GM04503 (cell line): ENCODE measurements at regions not wholly inside any gene's neighbourhood (a gene's known extent, or its start where the extent isn't known, plus 50 kb on each side); places are given as distances from the start of the nearest gene placed in this dataset.

Experiments used
- DNase-seq: peaks from one replicate; pipeline ENCODE4 v3.0.0-alpha.2; 2012; ENCODE audit warnings: low read depth

- DNase-seq = no peak
Measured at GRCh38 chr1:80987824-80988223, 812.9 kb upstream of the ADGRL2 start.

- no peak for DNase-seq
Measured at GRCh38 chr1:80987106-80987505, 813.6 kb upstream of the ADGRL2 start.

DNA sequence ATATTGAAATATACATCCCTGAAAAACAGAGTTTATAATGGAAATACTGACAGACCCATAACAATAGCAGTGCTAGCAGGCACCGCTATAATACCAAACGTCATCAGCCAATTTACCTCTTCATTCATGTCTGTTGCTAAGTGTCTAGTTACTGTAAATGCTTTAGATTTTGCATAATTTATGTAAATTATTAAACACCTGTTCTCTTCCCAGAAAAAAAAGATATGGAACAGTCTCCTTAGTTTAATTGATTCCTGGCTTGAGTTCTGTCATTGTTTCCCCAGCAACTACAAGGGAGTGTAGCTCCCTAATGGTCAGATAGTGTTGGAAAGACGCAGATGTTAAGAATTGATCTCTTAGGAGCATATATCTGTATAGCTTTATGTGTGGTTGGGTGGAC, 817.9 kb upstream of the ADGRL2 start:
- no peak for DNase-seq

DNA sequence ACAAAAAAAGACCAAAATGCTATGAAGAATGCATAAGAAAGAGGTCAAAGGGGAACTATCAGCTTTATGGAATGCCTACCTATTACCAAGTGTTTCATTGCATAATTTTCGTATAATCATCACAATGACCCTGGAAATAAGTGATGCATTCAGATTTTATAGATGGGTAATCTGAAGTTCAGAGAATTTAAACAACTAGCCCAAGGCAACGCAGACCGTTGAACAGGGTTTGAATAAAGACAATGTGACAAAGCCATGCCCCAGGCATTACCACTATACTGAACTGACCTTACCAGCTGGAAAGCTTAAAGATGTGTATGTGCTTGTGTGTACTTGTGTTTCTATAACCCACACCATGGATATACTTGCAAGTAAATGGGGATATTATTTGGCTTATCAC, 827.6 kb upstream of the ADGRL2 start:
- DNase-seq = no peak

GRCh38 chr1:80966266-80966665, 834.5 kb upstream of the ADGRL2 start:
- no peak for DNase-seq

DNA sequence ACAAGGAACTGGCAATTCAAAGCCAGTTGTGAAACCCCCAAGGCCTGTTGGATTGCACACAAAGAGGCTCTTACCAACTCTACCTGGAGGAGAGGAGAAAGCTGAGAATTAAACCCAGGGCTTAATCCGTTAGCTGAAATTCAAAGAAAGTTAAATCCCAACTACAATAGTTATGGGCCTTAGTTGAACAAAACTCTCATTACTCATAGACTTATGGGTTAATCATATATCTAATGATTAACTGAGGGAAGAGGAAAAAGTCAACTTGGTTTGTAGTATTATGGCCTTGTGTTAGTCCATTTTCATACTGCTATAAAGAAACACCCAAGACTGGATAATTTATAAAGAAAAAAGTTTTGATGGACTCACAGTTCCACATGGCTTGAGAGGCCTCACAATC, 838.2 kb upstream of the ADGRL2 start:
- DNase-seq = no peak

DNA sequence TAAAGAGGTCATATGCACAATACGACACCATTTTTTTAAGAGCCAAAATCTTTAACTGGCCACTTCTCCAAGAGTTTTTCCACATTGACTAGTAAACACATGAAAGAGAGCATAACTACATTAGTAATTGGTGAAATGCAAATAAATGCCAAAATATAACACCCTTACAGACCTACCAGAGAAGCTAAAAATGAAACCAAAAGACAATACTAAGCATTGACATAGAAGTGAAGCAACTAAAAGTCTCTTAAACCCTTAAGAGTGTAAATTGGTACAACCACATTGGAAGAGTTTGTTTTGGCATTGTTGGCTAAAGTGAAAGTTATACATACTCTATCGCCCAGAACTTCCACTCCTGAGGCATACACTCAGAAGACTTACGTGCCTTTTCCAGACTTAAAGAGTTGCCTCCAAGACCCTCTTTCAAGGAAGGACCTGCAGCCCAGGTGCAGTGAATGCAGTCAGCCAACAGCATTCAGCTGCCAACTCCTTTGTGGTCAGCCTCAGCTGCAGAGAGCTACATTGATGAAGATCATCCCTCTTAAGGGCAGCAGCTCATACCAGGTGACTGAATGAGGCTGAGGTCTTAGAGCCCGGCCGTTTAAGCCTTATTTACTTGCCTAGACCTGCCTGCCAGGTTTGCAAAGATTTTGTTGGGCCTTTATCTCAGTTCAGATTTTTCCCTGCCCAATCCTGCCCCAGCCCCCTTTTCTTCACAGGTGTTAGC, 839.1 kb upstream of the ADGRL2 start:
- DNase-seq = no peak

DNA sequence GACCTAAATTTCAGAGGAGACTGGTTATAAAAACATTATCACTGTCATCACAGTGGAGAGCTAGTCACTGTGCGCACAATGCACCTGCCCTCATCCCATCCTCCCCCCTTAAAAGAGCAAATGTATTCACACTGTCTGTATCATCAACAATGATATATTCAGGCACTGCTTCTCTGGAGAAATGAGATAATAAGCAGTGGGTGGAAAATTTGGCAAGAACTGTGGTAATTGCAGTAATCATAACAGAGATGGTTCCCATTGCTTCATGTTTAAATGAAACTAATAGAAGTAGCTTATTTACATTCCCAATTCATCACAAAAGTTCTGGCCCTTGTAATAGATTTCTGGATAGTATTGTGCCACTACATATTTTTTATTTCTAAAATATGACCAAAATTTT, 867.4 kb upstream of the ADGRL2 start:
- no peak for DNase-seq

GRCh38 chr1:80931178-80931577, 869.6 kb upstream of the ADGRL2 start:
- DNase-seq = no peak

- no peak for DNase-seq
Measured at GRCh38 chr1:80929868-80930508, 870.7 kb upstream of the ADGRL2 start.

DNA sequence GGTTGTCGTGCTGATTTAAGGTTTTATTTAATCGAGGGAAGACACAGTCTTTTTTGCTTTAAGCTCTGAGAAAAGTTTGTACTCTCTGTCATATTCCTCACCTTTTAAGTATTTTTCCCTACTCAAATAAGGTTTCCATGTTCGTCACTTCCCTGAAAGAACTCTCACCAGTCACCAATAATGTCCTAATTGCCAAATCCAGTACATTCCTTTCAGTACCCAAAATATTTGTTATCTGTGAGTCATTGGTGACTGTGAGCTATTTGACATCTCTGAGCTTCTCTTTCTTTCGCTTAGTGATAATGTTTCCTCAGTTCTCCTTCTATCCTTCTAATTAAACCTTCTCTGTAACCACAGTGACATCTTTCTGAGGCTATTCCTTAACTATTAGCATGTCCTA, 874.2 kb upstream of the ADGRL2 start:
- DNase-seq = no peak

DNA sequence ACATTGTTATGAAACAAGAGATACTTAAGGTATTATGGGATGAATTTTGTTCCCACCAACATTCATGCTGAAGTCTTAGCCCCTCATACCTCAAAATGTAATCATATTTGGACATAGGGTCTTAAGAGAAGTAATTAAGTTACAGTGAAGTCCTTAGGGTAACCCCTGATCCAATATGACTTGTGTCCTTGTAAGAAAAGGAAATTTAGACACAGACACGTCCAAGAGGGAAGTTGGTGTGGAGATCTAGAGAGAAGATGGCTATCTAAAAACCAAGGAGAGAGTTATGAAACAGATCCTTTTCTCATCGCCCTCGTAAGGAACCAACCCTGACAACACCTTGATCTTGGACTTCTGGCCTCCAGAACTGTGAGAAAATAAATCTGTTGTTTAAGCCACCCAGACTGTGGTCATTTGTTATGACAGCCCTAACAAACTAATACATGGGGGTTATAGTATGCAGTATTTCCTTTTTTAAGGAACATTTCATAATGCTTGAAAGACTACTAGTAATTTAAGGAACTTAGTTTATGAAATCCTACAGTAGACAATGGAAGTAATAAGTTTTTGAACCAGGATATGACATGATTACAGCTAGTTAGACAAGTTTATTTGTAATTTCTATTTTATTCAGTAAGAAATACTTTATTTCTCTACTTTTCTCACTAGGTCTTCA, 875.5 kb upstream of the ADGRL2 start:
- no peak for DNase-seq

DNA sequence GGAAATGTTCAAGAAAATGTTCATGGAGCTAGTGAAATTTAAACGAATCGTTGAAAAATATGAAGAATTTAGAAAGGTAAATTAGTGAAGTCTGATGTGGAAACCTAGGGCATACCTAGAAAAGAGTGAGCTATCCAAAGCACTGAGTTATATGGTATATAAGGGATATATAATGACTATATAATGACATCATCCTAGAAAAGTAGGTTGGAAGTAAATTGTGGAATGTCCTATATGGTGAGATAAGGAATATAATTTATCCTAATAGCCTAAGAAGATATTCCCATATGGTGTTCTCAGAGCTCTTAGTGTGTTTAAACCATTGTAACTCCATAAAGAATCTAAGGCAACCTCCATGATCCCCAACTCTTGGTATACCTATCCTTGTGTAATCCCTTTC, 876.4 kb upstream of the ADGRL2 start:
- no peak for DNase-seq

- DNase-seq = no peak
Measured at GRCh38 chr1:80922906-80923305, 877.8 kb upstream of the ADGRL2 start.

GRCh38 chr1:80919426-80919825, 881.3 kb upstream of the ADGRL2 start:
- no peak for DNase-seq

DNA sequence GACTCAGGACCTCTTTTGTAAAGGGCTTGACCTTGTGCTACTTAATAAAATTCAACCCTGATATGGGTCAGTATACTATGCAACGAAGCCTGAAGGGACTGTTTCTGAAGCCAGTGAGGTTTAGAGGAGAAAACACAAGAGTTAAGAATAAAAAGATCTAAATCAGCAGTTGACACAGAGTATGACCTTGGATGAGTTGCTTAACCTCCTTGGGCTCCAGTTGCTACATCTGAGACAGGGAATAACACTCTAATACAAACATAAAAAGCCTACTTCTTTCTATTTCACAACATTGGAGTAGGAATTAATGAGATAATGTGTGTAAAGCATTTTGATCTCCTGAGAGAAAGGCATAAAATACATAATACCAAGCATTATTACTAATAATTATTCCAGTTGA, 882.4 kb upstream of the ADGRL2 start:
- no peak for DNase-seq

DNA sequence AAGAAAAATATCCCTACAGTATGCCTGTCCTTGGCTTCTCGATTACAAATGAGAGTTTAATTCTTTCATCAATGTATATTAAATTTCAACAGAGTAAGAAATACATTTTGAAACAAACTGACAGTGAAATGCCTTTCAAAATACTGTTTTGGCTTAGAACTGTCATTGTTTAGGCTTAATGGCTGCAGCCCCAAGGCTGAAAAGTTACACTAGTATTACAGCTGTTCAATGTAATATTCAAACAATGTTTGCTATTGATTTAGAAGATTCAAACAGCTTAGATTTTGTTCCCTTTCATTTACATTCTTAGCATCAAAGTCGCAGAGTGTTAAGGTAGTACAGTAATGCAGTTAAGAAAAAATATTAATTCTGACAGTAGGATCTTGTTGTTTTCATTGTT, 882.9 kb upstream of the ADGRL2 start:
- DNase-seq = no peak

- no peak for DNase-seq
Measured at GRCh38 chr1:80917225-80917624, 883.5 kb upstream of the ADGRL2 start.

DNA sequence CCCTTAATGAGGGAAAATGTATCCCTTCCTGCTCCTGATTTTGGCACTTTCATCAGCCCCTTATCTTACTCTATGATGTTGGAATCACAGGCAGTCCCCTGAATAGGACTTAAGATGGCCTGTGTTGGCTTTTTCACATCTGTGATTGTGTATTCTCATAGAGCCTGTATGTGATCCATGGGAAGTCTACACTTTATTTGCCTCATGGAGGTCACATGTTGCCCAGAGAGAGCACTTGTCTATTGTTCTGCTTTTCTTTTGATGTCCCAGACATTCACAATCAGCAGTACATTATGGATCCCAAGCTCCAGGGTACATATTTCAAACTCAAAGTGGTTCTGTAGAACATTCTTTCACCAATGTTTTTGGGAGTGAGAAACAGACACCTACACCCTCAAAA, 885.2 kb upstream of the ADGRL2 start:
- DNase-seq = no peak

GRCh38 chr1:80910426-80910825, 890.3 kb upstream of the ADGRL2 start:
- DNase-seq = no peak

DNA sequence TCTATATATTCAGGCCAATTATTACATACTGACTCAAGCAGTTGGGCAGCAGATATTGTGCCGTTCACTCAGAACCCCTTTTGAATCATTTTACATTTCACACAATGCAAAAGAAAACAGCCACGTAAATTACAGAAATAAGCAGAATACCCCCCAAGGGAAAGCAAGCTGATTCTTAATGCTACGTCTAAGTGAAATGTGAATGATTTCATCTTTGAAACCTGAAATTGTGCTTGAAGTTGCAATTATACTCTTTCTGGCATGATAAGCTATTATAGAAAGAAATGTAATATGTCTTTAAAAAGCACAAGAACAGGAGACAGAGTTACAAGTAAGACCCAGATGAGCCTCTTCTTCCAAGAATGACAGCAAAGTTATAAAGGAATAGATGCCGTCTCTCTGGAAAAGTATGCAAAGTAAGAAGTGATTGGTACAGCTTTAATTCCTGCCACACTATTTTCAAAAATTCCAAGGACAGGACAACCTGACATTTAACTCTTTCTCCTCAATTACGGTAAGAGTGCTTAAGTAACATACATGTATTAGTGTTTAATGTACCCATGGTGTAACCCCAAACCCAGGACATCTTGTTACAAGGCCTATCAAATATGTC, 891.5 kb upstream of the ADGRL2 start:
- no peak for DNase-seq

DNA sequence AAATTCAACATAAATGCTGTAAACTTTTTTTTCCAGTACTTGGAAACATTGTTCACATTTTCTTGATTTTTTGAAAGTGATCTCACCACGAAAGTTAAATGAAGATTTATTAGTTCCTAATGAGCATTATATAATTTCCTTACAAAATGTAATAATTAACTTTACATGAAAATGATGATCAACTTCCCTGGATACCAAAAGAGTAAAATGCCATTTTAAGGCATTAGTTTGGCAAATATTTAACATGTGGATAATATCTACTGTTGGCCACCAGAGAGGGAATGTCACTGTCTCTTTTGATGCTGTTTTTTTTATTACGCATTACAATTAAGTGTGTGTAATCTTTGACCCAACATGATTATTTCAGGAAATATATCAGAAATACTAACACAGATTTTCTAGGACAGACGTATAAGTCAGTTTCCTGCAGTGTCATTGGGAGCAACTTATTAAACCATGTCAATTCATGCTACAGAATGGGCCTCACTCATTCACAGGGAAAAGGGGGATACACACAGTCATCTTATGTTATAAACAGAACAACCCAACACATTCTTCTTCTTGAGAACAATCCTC, 903.9 kb upstream of the ADGRL2 start:
- no peak for DNase-seq

- DNase-seq = no peak
Measured at GRCh38 chr1:80894921-80895320, 905.8 kb upstream of the ADGRL2 start.
